GM18526 (cell line): ENCODE measurements at regions not wholly inside any gene's neighbourhood (a gene's known extent, or its start where the extent isn't known, plus 50 kb on each side); places are given as distances from the start of the nearest gene placed in this dataset.

ENCODE experiments used
- POLR2A ChIP-seq: IDR thresholded peaks from 3 replicates; pipeline ENCODE4 v1.6.1; 2011; ENCODE audit not compliant: insufficient read length; ENCODE audit errors: extremely low read depth

DNA sequence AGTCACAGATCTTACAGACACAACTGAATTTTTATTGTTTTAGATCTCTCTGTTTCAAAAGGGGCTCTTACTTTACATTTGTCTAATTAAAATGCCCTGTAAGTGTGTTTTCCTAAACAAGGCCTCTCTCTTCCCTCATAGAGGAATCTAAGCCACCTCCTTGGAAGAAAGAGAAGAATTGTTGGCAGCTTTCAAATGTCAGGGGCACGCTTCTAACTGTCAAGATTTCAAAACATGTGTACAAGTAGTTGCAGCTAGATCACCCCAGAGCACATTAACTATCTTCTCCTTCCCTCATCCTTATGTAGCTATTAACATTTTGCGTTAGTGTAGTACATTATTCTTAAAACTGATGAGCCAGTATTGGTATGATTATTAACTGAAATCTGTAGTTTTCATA is 266.5 kb upstream of the BOD1L1 start:
- no peak for TF ChIP-seq POLR2A

DNA sequence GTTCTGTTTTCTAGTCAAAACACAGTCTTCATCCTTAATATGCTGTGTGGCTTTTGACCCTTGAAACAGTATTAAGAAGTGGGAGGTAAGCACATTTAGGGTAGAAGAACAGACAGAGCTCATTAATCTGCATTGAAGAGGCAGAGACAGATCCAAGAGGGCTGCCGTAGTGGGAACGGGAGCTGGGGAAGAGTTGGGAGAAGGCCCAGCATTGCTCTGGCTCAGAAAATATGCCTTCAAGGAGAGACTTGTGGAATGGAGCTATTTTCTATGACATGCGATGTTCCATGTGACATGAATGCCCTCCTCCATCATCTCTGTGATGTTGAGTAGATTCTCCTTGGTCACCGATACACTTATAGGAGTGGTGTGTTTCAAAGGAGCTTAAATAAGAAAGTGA is 273.3 kb upstream of the BOD1L1 start:
- TF ChIP-seq POLR2A = no peak

DNA sequence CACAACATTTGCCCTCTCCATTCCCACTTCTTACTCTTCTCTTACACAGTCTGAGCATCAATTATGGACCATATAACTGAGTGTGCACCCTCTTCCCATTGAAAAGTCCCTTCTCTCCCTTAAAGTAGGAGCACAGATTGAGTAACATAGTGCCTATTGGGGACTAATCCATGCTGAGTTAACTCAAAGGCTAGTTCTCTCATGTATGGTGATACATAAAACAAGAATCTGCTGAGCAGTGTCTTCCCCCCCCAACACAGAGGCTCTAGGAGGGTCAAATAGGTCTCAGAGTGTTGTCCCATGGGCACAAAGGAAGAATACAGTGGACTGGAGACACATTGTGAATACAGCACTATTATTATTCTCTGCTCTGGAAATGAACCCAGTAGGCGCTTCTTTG is 274.6 kb upstream of the BOD1L1 start:
- no peak for TF ChIP-seq POLR2A

DNA sequence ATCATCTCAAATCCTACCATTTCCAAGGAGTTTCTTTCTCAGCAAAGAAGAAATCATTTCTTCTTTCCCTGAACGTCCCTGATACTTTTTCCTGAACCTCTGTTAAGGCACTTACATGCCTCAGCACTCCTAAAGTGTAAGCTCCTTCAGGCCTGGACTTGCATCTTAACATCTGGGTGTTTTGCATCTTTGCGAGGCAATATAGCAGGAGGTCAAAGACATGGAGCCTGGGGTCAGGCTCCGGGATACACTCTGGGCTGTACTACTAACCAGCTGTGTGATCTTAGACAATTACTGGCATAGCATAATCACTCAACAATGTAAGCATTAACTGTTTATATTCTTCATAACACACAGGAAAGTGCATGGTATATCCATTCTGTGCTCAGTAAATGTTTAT is 275.5 kb upstream of the BOD1L1 start:
- no peak for TF ChIP-seq POLR2A

DNA sequence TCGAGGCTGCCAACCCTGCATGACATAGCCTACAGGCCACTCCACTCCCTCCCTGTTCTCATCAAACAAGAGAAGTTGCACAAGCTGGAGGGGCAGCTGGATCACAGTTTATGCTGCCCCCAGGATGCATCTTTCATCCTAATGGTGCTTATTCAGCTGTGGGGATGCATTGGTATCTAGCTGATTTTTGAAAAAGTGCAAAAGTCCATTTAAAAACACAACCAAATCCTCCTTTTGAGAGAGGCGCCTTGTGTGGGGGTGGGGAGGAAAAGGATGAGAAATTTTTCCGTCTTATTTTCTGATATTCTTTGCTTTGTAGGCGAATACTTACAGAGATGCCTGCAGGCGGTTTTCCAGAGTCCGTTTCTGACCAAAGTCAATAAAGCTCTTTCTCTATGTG is 276.4 kb upstream of the BOD1L1 start:
- no peak for TF ChIP-seq POLR2A

DNA sequence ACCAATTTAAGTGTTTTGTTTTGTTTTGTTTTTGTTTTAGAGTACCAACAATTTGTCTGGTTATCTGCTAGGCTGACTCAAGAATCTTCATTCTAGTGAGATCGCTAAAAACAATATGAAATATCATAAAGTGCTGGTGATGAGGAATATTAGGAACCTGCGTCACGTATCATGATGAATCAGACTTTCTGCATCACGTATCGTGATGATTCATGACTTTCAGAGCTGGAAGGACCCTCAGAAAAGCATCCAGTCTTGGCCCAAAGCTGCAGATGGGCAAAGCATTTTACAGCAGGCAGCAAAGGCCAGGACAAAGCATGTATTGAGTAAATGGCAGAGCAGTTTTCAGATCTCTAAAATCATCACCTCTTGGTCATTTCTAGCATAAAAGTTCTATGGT is 278.0 kb upstream of the BOD1L1 start:
- TF ChIP-seq POLR2A = no peak

DNA sequence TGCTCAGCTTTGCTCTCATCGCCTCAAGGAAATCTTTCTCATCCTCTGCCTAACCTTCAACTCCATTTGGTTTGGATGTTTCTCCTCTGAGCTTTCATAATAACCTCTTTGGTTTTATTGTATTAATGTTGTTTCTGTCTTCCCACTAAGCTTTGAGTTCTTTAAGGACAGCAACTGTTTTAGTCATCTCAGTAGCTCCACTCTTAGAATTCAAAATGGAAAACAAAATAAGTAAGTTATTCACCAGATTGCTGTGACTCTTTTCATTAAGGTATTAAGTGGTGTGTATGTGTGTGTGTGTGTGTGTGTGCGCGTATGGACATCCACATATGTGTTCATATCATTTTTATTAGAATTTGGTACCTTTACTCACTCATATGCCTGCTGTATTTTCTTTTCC is 279.2 kb upstream of the BOD1L1 start:
- no peak for TF ChIP-seq POLR2A

DNA sequence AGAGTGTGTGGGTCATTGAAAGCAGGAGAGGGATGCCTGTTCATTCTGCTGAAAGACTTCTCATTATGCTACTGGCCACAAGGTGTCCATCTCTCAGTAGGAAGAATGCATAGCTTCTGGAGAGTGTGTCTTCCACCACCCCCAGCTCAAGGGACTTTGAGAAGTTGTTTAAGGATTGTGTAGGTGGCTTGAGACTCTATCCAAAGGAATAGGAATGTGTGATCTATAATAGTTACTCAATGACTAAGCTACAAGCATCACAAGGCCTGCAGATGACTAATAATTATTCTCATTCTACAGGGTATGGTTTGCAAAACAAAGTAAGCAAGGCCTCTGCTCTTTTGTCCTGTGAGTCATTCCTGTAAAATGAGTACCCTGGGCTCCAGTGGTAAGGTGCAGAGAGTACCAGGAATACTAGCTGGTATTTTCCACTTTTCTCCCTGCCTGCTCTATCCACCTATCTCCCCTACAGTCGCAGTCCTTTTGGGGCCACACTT is 279.8 kb upstream of the BOD1L1 start:
- TF ChIP-seq POLR2A = no peak

DNA sequence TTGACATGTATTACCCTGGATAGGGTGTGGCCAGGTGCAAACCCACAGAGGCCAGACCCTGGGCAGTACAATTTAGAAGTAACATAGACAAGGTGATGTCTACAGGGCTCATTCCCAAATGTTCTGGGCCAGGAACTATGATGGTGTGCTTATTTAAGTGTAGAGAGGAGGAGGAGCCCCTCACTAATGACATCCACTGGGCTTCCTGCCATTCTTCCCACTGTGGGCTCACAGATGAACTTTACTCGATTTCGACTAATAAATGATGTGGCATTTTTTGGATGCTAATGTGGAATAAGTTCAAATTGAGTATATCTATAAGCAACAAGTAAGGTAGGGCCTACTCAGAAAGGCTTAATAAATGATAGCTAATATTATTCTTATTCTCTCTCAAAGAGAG is 280.9 kb upstream of the BOD1L1 start:
- no peak for TF ChIP-seq POLR2A

DNA sequence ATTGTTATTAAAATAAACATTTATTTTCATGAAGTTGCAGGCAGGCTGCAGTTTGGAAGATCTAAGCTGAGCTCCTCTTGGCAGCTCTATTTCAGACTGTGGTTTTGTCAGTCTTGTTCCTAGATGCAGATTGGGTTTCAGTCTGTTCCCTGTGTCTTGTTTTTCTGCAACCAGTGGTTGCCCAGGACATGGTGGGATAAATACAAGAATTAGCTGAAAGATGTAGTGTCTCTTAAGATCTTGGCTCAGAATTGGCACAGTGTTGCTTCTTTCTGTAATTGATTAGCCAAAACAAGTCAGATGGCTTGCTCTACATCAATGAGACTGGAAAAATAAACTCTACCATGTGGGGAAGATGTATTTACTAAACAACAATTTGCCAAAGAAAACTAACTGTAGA is 283.0 kb upstream of the BOD1L1 start:
- TF ChIP-seq POLR2A = no peak

DNA sequence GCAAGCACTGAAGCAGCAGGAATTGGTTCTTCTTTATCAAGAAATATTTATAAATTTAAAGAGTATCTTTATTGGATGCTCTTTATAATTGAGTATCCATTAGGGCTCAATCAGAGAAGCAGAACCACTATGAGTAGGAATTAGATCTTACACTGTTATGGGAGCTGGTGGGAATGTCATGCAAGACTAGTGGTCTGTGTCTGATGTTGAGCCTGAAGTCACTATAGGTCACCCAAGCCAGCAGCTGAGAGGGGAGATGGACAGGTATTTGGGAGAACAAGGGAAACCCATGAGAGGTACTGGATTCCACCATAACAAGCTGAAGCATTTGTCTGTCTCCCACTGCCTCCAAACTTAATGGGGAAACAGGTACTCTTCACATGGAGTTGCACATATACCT is 283.7 kb upstream of the BOD1L1 start:
- no peak for TF ChIP-seq POLR2A

DNA sequence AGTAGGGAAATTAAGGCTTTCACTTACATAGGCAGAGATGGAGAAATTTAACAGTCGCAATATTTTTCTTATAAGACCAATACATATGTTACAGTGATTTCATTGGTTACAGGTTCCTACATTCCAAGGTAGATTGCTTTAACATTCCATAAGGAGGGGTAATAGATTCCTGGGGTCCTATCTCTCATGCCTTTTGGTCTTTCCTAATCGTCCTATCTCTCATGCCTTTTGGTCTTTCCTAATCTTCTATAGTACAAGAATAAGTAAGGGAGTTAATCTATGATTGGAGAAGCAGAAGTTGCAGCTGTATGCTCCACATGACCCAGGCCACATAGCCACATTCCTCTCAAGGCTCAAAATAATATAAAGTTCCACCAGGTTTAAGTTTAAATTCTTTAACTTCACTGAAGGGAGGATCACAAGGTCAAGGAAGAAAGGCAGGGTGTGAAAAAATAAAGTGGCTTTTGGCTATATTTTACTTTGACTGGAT is 285.0 kb upstream of the BOD1L1 start:
- TF ChIP-seq POLR2A = no peak

DNA sequence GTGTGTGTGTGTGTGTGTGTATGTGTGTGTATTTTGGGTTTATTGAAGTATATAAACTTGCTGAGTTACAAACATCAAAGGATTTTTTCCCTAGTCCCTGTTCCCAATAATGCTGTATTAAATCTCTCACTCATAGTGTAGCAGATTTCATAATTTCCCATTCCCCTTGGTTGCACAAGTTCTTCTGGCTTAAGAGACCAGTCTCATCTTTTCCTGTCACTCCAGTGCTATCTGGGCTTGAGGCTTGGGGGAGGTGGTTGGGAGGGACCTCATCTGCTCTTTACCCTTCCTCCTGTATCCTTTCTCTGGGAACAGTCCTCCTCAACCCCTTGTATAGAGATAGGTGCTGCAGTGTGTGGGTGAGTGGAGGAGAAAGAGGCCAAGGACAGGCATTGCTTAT is 285.4 kb upstream of the BOD1L1 start:
- TF ChIP-seq POLR2A = no peak

DNA sequence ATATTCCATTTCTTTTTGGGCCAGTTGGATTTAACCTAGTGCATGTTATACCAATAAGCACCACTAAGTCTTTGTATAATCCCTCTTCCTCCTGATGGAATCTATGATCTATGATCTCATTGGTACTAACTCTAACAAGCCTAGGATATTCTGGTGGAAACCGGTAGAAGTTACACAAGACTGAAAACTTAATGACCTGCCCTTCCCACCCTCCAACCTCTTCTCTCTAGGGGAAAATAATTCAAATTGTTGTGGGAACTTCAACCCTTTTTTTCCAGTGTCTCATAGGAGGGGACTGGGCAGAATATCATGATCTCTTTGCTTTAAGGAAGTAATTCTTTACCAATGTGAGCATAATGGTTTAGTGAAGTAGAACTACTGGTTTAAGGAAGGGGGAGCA is 289.5 kb upstream of the BOD1L1 start:
- no peak for TF ChIP-seq POLR2A

DNA sequence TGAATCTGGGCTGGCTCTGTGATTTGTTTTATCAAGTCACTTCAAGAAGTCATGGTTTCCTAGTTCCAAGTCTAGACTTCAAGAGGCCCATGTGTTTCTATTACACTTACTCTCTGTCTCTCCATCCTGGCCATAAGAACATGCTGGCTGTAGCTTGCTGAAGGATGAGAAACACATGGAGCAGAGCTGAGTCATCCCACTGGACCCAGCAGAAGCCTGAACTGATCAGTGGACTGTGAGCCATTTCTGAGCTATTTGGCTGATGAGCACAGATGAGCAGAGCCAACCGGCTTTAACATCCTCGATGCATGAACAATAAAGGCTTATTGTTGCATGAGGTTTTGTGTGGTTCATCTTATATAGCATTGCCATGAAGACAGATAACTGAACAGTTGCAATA is 290.6 kb upstream of the BOD1L1 start:
- no peak for TF ChIP-seq POLR2A

DNA sequence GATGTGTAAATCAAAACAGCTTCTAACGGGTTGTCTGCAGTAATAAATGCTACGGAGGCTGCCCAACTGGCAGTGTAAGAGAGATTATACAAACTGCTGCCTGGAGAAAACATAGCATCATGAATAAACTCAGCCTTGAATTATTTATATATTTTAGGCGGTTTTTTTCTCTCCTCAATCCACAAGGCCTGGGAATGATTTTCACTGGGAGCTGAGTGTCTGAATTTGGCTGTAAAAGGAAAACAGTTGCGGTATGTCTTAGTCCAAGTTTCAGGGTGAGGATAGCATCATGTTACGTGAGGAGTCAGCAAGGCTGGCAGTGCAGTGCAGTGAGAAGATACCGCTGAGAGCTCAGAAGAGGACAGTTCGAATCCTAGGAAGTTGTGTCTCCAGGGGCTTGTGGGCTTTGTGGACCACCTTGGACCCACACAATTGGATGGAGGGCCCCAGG is 291.5 kb upstream of the BOD1L1 start:
- no peak for TF ChIP-seq POLR2A

DNA sequence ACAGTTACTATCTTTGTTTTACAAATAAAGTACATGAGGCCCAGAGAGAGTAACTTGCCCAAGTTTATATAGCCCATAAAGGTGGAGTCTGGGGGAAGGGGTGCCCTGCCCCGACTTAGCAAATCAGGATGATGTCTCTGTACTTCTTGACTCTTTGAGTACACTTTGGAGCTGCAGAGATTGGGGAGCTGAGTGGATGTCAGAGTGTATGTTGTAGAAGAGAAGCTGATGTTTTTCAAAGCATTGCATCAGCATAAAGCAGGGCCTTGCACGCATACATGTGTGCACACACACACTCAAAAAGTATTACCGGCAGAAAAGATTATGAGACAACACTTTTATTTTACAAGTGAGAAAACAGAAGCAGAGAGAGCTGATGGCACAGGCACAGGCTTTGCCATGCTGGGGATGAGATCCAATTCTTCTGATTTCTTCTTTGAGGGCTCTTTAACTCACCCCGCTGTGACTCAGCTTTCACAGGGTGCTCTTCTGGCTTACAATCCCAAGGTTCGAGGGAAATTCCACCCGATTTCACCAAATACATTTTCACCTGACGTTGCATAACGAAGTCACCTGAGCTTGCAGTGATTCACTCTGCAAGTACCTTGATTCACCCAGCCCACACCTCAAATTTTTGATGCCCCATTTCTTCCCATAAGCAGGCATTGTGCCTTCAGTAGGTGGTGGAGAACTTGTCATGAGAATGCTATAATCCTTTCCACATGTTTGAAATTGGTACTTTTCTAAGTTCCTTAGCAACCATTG is 292.8 kb upstream of the BOD1L1 start:
- TF ChIP-seq POLR2A = no peak
